ENCODE measurements at regions not wholly inside any gene's neighbourhood (a gene's known extent, or its start where the extent isn't known, plus 50 kb on each side); places are given as distances from the start of the nearest gene placed in this dataset.

- Histone ChIP-seq H3K27me3 (ENCODE audit: insufficient read depth, poor library complexity, severe bottlenecking) (no peaks in the 10 kb centered on the region), H3K27ac (replicated peaks) (no peak overlapping the region), H3K4me3 (replicated peaks; ENCODE audit: insufficient read depth, low read length) (no peak overlapping the region)
- TF ChIP-seq POLR2AphosphoS5 (IDR thresholded peaks at IDR 0.05; ENCODE audit: low read depth) (no peak), GABPA (IDR thresholded peaks at IDR 0.05; ENCODE audit: low read depth) (no peak), SPI1 (IDR thresholded peaks at IDR 0.05; ENCODE audit: borderline replicate concordance, low read depth) (no peak), REST (IDR thresholded peaks at IDR 0.05; ENCODE audit: insufficient replicate concordance, low read depth) (no peak)
- TF ChIP-seq, protein P1, sequence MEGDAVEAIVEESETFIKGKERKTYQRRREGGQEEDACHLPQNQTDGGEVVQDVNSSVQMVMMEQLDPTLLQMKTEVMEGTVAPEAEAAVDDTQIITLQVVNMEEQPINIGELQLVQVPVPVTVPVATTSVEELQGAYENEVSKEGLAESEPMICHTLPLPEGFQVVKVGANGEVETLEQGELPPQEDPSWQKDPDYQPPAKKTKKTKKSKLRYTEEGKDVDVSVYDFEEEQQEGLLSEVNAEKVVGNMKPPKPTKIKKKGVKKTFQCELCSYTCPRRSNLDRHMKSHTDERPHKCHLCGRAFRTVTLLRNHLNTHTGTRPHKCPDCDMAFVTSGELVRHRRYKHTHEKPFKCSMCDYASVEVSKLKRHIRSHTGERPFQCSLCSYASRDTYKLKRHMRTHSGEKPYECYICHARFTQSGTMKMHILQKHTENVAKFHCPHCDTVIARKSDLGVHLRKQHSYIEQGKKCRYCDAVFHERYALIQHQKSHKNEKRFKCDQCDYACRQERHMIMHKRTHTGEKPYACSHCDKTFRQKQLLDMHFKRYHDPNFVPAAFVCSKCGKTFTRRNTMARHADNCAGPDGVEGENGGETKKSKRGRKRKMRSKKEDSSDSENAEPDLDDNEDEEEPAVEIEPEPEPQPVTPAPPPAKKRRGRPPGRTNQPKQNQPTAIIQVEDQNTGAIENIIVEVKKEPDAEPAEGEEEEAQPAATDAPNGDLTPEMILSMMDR (IDR thresholded peaks at IDR 0.05; ENCODE audit: insufficient read depth, low read length), result no peak
- DNase-seq (ENCODE audit: low read depth in 1 of 2, low spot score in 1 of 2), result no peak
Observed at GRCh38 chr1:37127254-37127748, 93.0 kb upstream of the GRIK3 start.

- Histone ChIP-seq H3K4me3 (replicated peaks; ENCODE audit: insufficient read depth, low read length) (no peak overlapping the region), H3K27me3 (ENCODE audit: insufficient read depth, poor library complexity, severe bottlenecking) (no peaks in the 10 kb centered on the region), H3K27ac (replicated peaks) (no peak overlapping the region)
- TF ChIP-seq REST (IDR thresholded peaks at IDR 0.05; ENCODE audit: insufficient replicate concordance, low read depth), result no peak
- no peak for TF ChIP-seq SPI1 (IDR thresholded peaks at IDR 0.05; ENCODE audit: borderline replicate concordance, low read depth)
- no peak for TF ChIP-seq POLR2AphosphoS5 (IDR thresholded peaks at IDR 0.05; ENCODE audit: low read depth)
- no peak for TF ChIP-seq GABPA (IDR thresholded peaks at IDR 0.05; ENCODE audit: low read depth)
- TF ChIP-seq, protein P1 (IDR thresholded peaks at IDR 0.05; ENCODE audit: insufficient read depth, low read length), result no peak
- no peak for DNase-seq (ENCODE audit: low read depth in 1 of 2, low spot score in 1 of 2)
Observed at GRCh38 chr1:37128091-37128490, 93.8 kb upstream of the GRIK3 start.

GRCh38 chr1:37130221-37130948 is 96.1 kb upstream of the GRIK3 start:
- TF ChIP-seq REST (IDR thresholded peaks at IDR 0.05; ENCODE audit: insufficient replicate concordance, low read depth) (no peak), GABPA (IDR thresholded peaks at IDR 0.05; ENCODE audit: low read depth) (no peak), POLR2AphosphoS5 (IDR thresholded peaks at IDR 0.05; ENCODE audit: low read depth) (no peak)
- Histone ChIP-seq H3K4me3 (replicated peaks; ENCODE audit: insufficient read depth, low read length) (no peak overlapping the region), H3K27me3 (ENCODE audit: insufficient read depth, poor library complexity, severe bottlenecking) (no peaks in the 10 kb centered on the region), H3K27ac (replicated peaks) (no peak overlapping the region)
- no peak for DNase-seq (ENCODE audit: low read depth in 1 of 2, low spot score in 1 of 2)
